ENCODE measurements at regions not wholly inside any gene's neighbourhood (a gene's known extent, or its start where the extent isn't known, plus 50 kb on each side); places are given as distances from the start of the nearest gene placed in this dataset.

- no peak for TF ChIP-seq CTCF (conservative IDR thresholded peaks at IDR 0.05)
- H3K27me3 Mint-ChIP-seq (ENCODE audit: low read depth) = peaks cover 32% of the 10 kb centered on the region
- H3K4me1 Mint-ChIP-seq = peaks cover 10% of the 10 kb centered on the region
- no peak overlapping the region for H3K4me3 Mint-ChIP-seq
- no peak overlapping the region for H3K27ac Mint-ChIP-seq (ENCODE audit: unreplicated experiment)
- H3K9me3 Mint-ChIP-seq = no peaks in the 10 kb centered on the region
- no peaks in the 10 kb centered on the region for H3K36me3 Mint-ChIP-seq (ENCODE audit: low read depth)
- no peak for DNase-seq (ENCODE audit: low read depth, low spot score)
Observed at GRCh38 chr20:56816349-56816748, 187.2 kb downstream of the TFAP2C start.

GRCh38 chr20:56817780-56818675 lies 188.9 kb downstream of the TFAP2C start:
- no peak for DNase-seq (ENCODE audit: low read depth, low spot score)
- Mint-ChIP-seq H3K9me3 (no peaks in the 10 kb centered on the region), H3K27ac (ENCODE audit: unreplicated experiment) (no peak overlapping the region), H3K36me3 (ENCODE audit: low read depth) (no peaks in the 10 kb centered on the region), H3K4me1 (peaks cover 10% of the 10 kb centered on the region), H3K27me3 (ENCODE audit: low read depth) (peaks cover 27% of the 10 kb centered on the region), H3K4me3 (no peak overlapping the region)
- TF ChIP-seq CTCF (conservative IDR thresholded peaks at IDR 0.05) = no peak

- H3K27me3 Mint-ChIP-seq (ENCODE audit: low read depth) = peaks cover 27% of the 10 kb centered on the region
- H3K4me3 Mint-ChIP-seq = no peak overlapping the region
- DNase-seq (ENCODE audit: low read depth, low spot score) = no peak
- peaks cover 5% of the 10 kb centered on the region for H3K4me1 Mint-ChIP-seq
- no peaks in the 10 kb centered on the region for H3K36me3 Mint-ChIP-seq (ENCODE audit: low read depth)
- no peak for TF ChIP-seq CTCF (conservative IDR thresholded peaks at IDR 0.05)
- no peaks in the 10 kb centered on the region for H3K9me3 Mint-ChIP-seq
- no peak overlapping the region for H3K27ac Mint-ChIP-seq (ENCODE audit: unreplicated experiment)
Observed at GRCh38 chr20:56820984-56821383, 191.9 kb downstream of the TFAP2C start.

GRCh38 chr20:56826306-56826704 lies 197.2 kb downstream of the TFAP2C start:
- H3K27ac Mint-ChIP-seq (ENCODE audit: unreplicated experiment) = no peak overlapping the region
- peaks cover 34% of the 10 kb centered on the region for H3K4me1 Mint-ChIP-seq
- no peaks in the 10 kb centered on the region for H3K9me3 Mint-ChIP-seq
- TF ChIP-seq CTCF (conservative IDR thresholded peaks at IDR 0.05) = no peak
- no peaks in the 10 kb centered on the region for H3K36me3 Mint-ChIP-seq (ENCODE audit: low read depth)
- peaks cover 35% of the 10 kb centered on the region for H3K27me3 Mint-ChIP-seq (ENCODE audit: low read depth)
- no peak overlapping the region for H3K4me3 Mint-ChIP-seq
- no peak for DNase-seq (ENCODE audit: low read depth, low spot score)

- Mint-ChIP-seq H3K4me1 (peaks cover 34% of the 10 kb centered on the region), H3K27ac (ENCODE audit: unreplicated experiment) (no peak overlapping the region), H3K27me3 (ENCODE audit: low read depth) (peaks cover 41% of the 10 kb centered on the region), H3K36me3 (ENCODE audit: low read depth) (no peaks in the 10 kb centered on the region), H3K4me3 (no peak overlapping the region), H3K9me3 (no peaks in the 10 kb centered on the region)
- no peak for TF ChIP-seq CTCF (conservative IDR thresholded peaks at IDR 0.05)
- DNase-seq (ENCODE audit: low read depth, low spot score) = no peak
Observed at GRCh38 chr20:56826705-56827665, 197.9 kb downstream of the TFAP2C start.
